Tibial nerve (tissue), 3 donors: ENCODE measurements at regions not wholly inside any gene's neighbourhood (a gene's known extent, or its start where the extent isn't known, plus 50 kb on each side); places are given as distances from the start of the nearest gene placed in this dataset.

ENCODE experiments used
- CTCF ChIP-seq, 5 experiments: fragments of 200-600 bp in 3 of 5; fragments of 450-650 bp in 2 of 5; sonication (generic) in 3 of 5; IDR thresholded peaks; one replicate each; pipeline ENCODE4 v1.5.1; 2016 to 2019; ENCODE audit warnings: antibody characterized with exemption in 5 of 5, mild to moderate bottlenecking in 3 of 5, moderate library complexity in 2 of 5
- POLR2A ChIP-seq, 2 donors: fragments of 450-650 bp; IDR thresholded peaks; one replicate each; pipeline ENCODE4 v1.6.1; 2017; ENCODE audit warnings: antibody characterized with exemption in 2 of 2, mild to moderate bottlenecking in 2 of 2, moderate library complexity in 2 of 2

DNA sequence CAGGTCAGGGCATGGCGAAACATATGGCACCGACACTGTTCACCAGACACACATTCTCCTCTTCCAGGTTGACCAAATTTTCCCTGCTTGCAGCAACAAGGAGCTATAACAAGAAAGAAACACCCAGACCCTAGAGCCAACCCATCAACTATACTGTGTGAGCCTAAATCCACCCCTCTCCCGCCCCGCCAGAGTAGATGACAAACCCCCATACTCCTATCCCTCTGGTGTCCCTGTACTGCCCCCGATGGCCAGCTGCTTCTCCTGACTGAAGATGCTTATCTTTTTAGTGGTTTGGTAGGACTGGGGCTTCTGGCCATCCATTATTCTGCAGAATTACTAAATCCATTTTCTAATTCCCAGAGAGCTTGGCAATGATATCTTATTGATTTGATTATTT is 70.1 kb upstream of the EEPD1 start:
- TF ChIP-seq POLR2A (IDR thresholded peaks at IDR 0.05) (no peak), CTCF (IDR thresholded peaks at IDR 0.05) (no peak)
